Hepatic stellate cell (primary cell): ENCODE measurements at regions not wholly inside any gene's neighbourhood (a gene's known extent, or its start where the extent isn't known, plus 50 kb on each side); places are given as distances from the start of the nearest gene placed in this dataset.
"Not testable (repeated sequence)": the region's sequence is repeated elsewhere in the genome, so short reads cannot be mapped to it uniquely, and the experiment has no call there.

Experiments used
- DNase-seq: peaks from one replicate; pipeline ENCODE4 v3.0.0; 2011; ENCODE audit warnings: low spot score

DNA sequence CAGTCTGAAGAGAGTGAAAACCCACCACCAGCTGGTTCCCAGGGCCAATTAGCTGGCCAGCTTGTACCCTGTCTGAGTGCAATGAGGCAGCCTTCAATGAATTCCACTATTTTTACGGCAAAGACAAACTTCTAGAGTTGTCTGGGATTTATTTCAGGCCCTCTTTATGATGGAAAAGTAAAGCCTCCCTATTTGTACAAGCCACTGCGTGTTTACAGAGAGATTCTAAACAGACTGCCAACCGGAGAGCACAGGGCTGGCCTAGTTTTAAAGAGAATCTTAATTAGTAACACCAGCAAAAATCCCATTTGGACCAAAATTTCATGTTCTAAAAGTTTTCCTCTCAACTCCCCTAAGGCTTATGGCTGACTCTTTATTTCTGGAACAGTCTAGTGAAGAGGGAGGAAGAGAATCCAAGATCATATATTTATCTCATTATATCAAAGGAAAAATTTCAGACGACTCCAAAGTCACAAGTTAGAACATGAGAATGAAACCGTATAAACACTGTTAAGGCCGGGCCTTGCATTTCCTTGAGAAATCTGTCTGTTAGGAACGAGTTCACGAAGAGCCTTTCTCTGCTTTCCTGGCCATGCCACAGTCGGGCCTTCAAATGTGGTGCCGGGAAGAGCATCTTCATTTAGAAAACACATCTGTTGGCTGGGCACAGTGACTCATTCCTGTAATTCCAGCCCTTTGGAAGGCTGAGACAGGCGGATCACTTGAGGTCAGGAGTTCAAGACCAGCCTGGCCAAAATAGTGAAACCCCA is 724.6 kb upstream of the NRP1 start:
- DNase-seq, result no peak

DNA sequence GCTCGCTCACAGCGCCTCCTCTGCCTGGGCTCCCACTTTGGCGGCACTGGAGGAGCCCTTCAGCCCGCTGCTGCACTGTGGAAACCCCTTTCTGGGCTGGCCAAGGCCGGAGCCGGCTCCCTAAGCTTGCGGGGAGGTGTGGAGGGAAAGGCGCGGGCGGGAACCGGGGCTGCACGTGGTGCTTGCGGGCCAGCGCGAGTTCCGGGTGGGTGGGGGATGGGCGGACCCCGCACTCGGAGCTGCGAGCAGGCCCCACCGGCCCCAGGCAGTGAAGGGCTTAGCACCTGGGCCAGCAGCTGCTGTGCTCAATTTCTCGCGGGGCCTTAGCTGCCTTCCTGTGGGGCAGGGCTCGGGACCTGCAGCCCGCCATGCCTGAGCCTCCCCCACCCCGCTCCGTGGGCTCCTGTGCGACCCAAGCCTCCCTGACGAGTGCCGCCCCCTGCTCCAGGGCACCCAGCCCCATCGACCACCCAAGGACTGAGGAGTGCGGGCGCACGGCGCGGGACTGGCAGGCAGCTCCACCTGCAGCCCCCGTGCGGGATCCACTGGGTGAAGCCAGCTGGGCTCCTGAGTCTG is 721.0 kb upstream of the NRP1 start:
- not testable (repeated sequence) for DNase-seq

DNA sequence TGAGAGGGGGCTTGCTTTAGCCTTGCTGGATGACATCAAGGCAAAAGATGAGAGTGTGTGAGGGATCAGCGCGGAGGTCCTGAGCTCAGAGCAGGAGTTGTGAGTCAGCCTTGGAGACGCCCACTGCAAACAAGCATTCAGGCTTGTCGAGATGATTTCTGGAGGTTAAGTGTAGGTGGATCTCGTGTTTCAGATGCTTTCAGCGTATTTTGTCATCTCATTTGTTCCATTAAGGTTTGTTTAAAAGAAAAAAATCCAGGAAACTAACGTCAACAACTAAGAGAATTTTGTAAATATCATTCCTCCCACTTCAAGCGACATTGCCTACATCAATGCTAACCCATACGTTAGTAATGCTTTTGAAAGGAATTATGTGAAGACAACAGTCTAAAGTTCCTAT is 715.4 kb upstream of the NRP1 start:
- no peak for DNase-seq

DNA sequence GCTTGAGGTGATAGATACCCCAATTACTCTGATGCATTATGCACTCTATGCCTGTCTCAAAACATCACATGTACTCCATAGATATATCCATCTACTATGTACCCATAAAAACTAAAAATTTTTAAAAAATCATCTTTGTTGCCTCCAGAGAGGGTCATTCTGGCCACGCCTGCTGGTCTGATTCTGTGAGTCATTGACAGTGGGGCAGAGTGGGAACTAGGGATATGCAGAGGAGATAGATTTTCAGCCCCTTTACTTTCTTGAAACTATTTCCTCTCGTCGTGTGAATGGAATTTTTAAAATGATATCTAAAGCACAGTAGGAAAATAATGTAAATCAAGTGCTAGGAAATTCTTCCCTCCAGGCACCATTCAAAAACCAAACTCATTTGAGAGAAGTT is 715.0 kb upstream of the NRP1 start:
- DNase-seq, result no peak

DNA sequence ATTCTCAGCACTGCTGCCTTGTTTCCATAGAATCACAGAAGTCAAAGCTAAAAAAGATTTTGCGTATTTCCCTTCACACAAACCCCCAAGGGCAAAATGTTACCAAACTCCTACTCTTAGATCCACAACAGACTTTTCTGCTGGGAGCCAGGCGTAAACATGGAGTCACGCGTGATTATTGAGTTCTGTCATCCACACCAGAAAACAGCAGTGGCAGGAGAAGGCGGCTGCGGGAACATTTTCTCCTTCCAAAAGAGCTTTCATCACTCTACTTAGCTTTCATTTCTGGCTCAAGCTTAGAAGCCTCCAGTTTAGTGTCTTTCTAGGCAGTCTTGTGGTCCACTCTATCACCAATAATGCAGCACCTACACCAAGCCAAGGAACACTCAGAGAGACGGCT is 712.9 kb upstream of the NRP1 start:
- DNase-seq, result no peak

DNA sequence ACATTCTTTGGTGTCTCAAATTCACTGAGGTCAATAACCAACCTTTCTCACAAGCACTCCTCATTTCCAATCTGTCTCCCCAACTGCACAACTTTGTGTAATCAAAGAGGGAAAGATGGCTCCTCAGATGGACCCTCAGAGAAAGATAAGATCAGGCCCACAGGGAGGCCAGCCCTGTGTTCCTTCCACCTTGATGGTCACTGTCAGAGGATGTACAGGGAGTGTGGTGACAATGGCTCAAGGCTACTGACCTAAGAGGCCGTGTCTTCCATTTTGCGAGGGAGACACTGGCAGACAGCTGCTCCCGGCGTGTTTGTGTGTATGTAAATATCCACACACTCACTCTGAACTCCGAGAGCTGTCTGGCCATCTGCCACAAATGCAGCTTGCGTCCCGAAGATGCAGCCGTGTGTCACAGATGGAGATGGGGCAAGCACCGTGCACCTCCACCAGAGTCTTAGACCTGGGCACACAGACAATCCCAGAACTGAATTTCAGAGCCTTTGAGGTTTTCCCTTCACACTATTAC is 712.1 kb upstream of the NRP1 start:
- DNase-seq, result no peak

DNA sequence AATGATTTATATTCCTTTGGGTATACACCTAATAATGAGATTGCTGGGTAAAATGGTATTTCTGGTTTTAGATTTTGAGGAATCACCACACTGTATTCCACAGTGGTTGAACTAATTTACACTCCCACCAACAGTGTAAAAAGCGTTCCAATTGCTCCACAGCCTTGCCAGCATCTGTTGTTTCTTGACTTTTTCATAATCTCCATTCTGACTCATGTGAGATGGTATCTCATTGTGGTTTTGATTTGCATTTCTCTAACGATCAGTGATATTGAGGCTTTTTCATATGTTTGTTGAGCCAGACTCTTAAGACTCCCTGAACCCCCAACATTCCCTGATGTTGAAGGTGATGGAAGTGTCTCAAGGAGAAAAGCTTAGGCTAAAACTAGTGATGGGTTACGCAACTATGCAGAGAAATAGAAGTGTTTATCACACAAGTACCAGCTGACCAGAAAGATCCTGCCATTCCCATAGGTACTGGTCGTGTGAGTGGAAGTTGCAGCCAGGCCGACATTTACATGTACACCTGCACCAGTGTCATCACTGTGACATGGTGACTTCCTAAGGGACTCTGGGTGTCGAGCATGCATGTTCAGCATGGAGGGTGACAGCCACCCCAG is 711.2 kb upstream of the NRP1 start:
- no peak for DNase-seq

DNA sequence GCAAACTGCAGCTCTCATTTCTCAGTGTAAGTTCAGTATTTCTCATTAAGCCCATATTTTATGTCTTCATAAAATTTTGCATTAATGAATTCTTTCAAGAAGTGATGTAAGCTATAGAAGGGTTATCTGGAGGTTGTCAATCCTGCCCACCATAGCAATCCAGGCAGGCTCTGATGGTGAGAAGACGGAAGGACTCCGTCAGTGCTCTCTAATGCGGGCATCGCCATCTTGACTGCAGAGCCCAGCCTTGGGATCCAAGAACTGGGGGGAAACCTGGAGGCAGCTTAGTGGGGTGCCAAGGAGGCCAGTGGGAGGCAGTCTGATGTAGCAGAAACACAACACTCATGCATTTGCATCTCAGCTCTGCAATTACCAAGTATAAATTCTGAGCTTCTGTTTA is 707.4 kb upstream of the NRP1 start:
- no peak for DNase-seq

DNA sequence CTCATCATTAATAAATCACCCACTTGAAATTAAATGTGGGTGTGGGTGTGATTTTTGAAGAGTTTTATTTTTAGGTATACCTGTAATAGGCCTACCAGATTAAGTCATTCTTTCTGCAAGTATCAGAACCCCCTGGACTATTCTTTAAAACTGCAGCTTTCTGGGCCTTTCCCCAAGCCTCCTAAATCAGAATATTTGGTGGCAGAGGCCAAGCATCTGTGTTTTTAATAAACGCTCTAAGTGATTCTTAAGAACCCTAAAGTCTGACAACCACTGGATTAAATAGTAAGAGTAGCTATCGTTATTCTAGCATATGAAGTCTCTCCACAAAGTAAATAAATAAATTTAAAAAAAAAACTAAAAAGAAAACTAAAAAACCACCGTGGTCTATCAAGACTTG is 703.0 kb upstream of the NRP1 start:
- no peak for DNase-seq

DNA sequence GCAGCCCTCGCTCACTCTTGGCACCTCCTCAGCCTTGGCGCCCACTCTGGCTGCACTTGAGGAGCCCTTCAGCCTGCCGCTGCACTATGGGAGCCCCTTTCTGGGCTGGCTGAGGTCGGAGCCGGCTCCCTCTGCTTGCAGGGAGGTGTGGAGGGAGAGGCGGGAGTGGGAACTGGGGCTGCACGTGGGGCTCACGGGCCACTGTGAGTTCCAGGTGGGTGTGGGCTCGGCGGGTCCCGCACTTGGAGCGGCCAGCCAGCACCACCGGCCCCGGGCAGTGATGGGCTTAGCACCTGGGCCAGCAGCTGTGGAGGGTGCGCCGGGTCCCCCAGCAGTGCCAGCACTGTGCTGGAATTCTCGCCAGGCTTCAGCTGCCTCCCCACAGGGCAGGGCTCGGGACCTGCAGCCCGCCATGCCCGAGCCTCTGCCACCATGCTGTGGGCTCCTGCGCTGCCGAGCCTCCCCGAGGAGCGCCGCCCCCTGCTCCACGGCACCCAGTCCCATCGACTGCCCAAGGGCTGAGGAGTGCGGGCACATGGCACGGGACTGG is 700.8 kb upstream of the NRP1 start:
- DNase-seq, result not testable (repeated sequence)

DNA sequence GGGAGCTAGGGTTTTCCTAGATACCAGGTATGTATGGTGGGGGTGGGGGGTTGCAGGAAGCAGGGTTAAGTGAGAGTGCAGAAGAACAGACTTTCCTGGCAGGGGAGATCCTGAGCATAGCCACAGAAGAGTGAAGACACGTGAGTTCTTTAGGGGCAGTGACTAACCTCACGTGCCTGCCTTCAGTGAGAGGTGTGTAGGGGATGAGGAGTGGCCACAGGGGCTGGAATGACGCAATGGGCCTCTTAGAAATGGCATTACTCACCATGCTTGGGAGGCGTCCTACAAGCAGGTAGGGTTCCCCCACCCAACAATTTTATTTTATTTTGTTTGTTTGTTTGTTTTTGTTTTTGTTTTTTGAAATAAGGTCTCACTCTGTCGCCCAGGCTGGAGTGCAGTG is 698.6 kb upstream of the NRP1 start:
- DNase-seq, result no peak

DNA sequence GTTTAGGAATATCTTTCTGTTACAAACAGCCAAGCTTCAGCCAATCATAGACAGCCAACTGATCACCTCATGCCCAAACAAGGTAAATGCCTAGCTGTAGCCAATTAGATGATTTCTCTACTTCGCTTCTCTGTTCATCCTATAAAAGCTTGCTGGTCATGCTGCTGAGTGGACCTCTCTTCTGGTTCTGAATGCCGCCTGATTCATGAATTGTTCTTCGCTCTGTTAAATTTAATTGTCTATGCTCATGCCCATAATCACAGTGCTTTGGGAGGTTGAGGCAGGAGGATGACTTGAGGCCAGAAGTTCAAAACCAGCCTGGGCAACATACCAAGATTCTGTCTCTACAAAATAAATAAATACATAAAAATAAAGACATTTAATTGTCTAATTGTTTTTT is 698.1 kb upstream of the NRP1 start:
- no peak for DNase-seq

DNA sequence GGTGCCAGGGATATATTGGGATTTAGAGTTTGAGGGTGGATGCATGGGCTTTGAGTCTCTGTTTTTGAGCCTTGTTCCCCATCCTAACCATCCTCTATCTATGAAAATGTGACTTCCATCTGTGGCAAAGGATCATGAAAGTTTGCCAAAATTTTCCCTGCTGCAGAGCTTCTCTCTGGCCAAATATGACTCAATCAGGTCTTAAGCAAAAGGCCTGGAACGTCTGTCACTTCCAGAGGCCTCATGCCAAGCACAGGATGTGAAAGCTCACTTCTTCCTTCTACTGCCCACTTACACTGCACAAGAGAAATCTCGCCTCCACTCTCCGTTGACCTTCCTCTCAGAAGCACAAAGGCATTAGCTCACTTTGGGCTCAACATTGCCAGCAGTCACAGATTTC is 696.9 kb upstream of the NRP1 start:
- peak; percentile 20 for DNase-seq

DNA sequence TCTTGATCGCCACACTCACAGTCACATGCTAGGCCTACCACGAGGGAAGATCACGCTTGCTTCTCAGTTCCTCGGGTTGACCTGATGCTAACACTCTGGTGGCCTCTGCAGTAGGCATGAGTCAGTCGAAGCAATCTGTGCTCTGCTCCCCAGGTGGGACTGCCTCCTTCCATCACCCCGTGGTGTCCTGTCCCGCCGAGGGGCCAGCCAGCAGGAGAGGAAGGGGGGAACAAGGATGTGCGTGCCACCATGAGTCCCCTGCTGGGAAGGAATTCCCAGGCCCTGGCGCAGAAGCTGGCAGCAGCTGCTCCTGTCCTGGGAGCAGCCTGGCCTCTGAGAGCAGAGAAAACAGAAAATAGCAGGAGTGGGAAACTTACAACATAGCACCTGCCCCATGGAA is 695.0 kb upstream of the NRP1 start:
- DNase-seq, result no peak

DNA sequence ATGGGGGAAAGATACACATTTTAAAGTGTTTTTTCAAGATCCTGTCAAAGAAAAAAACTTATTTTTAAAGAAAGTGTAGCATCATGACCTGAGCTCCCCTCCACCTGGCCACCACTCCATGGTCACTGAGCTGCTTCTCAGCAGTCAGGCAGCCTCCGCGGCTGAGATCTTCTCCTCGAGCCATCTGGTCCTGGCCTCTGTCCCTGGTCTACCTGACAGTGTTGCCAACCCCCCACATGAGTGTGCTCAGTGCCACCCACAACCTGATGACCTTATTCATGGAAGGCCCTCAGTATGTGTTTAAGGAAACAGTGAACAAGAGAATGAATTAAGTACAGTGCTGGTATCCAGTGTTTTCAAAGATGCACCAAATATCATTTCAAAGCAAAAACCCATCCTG is 694.5 kb upstream of the NRP1 start:
- no peak for DNase-seq

DNA sequence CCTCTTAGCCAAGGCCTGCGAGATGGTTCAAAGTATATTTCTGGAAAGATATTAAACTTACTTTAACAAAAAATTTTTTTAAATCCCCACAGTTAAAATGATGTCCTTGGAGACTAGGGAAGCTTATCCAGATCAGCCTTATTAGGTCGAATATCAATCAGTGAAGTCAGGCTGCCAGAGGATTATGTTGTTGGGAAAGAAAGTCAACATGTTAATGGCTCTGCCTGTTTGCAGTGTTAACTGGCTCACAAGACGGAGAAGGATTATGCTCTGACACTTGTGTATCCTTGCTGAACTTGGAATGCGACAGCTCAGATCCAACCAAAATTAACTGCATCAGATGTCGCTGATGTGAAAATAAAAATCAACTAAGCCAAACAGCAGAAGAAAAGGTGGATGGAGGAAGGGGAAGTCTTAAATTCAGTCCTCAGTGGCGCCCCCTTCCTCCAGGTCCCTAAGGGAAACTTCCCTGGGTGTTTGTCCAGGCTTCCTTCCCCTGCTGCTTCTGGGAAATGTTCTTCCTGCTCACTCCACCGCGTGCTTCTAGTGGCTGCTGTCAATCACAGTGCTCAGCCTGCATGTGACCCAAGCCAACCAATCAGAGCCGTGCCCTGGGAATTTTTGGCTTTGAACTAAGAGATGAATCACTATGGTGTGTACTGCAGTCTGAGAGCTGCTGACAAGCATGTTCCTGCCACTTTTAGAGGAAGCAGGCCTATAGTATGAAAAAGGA is 690.4 kb upstream of the NRP1 start:
- DNase-seq, result no peak

DNA sequence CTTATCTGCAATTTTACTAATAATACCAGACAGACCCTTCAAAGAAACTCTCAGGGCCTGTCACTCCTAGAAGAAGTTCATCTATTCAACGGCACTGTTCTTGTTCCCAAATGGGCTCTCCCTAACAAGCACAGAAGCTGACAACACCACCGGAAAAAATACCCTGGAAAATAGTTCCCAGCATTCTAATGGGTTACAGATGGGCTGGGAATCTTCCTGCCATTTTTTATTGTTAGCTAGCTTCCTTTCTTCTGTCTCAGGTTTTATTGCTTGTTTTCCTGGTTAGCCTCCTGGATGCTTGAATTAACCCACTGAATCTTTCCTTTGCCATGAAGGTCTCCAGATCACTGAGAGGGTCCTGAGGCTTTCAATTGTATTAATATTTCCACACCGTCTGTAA is 689.8 kb upstream of the NRP1 start:
- no peak for DNase-seq

DNA sequence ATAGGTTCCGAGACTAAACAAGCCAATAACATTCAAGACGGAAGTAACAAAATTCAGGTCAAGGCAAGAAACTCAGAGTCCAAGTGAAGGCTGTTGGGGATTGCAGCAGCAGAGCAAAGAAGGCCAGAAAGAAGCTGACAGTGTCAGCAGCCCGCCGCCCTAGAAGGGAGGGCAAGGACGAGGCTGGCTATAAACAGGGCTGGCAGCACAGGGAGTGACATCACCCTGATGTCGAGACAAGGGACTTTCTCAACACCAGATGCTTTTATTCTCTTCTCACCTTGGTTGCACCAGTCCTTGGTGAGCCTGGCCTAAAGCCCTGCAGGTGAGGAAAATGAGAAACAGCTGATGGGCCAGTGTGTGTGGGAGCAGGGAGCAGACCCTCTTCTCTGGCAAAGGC is 687.7 kb upstream of the NRP1 start:
- DNase-seq, result no peak

DNA sequence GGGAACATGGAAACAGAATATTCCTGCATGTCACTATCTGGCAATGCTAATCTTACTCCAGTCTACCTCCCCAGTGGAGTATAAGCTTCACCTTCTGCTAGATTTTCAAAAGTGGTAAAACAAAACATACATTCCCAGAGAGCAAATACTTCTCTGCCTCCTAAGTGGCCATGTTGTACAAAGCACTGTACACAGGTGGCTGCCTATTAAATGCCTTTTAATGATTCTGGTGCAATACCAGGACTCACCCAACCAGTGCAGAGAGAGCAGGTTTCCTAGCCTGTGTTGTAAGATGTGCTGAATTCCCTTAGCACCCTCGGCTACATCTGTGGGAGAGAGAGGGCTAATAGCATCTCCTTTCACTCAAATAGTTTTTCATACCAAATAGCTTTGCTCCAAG is 684.3 kb upstream of the NRP1 start:
- no peak for DNase-seq

DNA sequence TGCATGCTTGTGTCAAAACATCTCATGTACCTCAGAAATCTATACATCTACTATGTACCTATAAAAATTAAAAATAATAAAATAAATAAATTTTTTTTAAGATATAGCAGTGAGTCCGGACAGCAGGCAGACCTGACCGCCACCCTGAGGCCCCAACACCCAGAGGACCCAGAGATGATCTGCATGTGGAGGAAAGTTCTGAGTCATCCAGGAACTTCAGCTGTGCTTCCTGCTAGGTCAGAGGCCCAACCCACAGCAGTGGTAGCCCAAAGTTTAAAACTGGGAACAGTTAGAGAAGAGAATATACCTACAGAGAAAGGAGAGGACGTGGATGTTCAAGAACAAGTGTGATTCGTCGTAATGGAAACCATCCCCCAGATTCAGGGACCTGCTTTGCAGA is 683.7 kb upstream of the NRP1 start:
- no peak for DNase-seq

DNA sequence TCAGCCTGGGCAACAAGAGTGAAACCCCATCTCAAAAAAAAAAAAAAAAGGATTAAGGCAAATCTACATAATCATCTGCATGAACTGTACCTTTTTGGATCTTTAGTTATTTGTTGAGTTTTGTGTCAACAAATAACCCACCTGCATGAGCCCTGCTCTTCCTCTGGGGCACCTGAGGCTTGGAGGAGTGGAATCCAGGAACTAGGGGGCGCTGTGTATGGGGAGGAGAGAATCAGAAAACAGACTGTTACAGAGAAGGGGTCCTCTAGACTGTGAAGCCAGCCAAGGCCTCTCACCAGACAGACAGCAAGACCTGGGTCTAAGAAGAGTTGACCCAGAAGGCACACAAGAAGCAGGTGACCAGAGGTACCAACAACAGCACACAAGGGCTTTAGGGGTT is 682.8 kb upstream of the NRP1 start:
- no peak for DNase-seq

DNA sequence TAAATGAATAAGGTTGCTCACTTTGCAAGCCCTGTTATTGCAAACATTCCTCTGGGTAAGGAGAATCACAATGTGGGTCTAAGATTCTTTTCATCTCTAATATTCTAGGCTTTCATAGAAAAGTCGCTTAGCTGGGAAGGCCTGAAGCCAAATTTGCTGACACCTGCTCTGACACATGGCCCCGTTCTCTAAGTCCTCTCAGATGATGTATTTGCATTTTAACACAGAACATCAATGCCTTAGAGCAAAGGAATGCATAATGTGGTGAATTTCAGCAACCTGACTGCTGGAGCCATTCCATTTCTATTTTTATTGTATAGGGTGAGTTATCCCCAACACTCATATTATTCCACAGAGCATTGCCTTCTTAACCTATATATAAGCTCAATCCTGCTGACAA is 682.1 kb upstream of the NRP1 start:
- DNase-seq, result no peak

DNA sequence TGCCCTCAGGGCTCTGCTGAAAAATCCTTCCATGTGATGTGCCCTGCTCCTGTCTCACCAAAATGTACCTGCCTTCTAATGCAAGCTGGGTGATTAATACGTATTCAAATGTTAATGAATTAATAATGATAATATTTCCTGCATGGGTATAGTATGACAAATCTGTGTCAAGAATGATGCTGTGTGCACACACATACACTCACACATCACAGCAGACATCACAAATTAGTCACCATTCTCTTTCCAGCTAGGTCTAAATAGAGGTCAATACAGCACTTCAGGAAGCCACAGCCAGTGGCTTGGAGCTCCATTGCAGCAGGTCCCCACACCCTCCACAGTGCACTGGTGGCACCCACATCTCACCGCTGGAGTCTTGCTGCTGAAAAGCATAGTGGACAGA is 681.2 kb upstream of the NRP1 start:
- DNase-seq, result no peak
